Osteocyte (in vitro differentiated cells): ENCODE measurements at regions not wholly inside any gene's neighbourhood (a gene's known extent, or its start where the extent isn't known, plus 50 kb on each side); places are given as distances from the start of the nearest gene placed in this dataset.

ENCODE experiments used
- DNase-seq: peaks from one replicate; pipeline ENCODE4 v3.0.0; 2021; ENCODE audit warnings: mixed read lengths; ENCODE audit not compliant: unreplicated experiment; ENCODE audit errors: extremely low spot score
- H3K27ac Mint-ChIP-seq: one replicate; pipeline ENCODE4 v1.8.0; 2021; ENCODE audit warnings: mild to moderate bottlenecking, mixed read lengths; ENCODE audit not compliant: unreplicated experiment
- H3K27me3 Mint-ChIP-seq: one replicate; pipeline ENCODE4 v1.8.0; 2021; ENCODE audit warnings: mixed read lengths; ENCODE audit not compliant: unreplicated experiment
- H3K36me3 Mint-ChIP-seq: one replicate; pipeline ENCODE4 v1.8.0; 2021; ENCODE audit warnings: mixed read lengths; ENCODE audit not compliant: unreplicated experiment
- H3K4me1 Mint-ChIP-seq: one replicate; pipeline ENCODE4 v1.8.0; 2021; ENCODE audit warnings: mixed read lengths; ENCODE audit not compliant: unreplicated experiment
- H3K4me3 Mint-ChIP-seq: one replicate; pipeline ENCODE4 v1.8.0; 2021; ENCODE audit warnings: mild to moderate bottlenecking, moderate library complexity, mixed read lengths; ENCODE audit not compliant: unreplicated experiment
- H3K9me3 Mint-ChIP-seq: one replicate; pipeline ENCODE4 v1.8.0; 2021; ENCODE audit warnings: mixed read lengths; ENCODE audit not compliant: unreplicated experiment
- TF ChIP-seq, protein P1 (sequence below): fragments of 200-600 bp; sonication (generic); IDR thresholded peaks from 2 replicates; pipeline ENCODE4 v1.5.0; 2021; ENCODE audit warnings: antibody characterized with exemption, mild to moderate bottlenecking, moderate library complexity

DNA sequence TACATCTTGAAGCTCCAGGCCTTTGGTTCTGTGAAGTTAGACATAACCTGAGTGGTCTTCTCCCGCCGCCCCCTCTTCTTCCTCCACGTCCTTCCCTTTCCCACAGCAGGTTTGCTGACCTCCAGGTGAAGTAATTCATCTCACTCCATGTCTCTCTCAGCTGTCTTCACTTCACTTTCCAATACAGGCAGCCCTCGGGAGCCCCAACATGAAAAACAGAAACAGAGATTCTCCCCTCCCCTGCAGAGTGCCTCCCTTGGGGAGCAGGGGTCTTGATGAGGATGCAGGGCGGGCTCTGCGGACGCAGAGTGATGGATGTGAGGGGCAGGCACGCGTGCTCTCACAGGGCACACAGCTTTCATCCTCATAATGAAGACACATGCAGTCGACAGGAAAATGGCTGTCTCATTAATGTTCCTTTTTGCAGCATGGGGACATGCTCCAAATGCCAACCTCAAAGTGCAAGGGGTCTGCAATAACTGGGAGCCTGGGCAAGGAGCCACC is 95.6 kb downstream of the GPAM start:
- Mint-ChIP-seq H3K27me3 (no peaks in the 10 kb centered on the region), H3K27ac (no peak overlapping the region), H3K36me3 (no peaks in the 10 kb centered on the region), H3K4me1 (no peaks in the 10 kb centered on the region), H3K9me3 (no peaks in the 10 kb centered on the region), H3K4me3 (no peak overlapping the region)
- TF ChIP-seq, protein P1, sequence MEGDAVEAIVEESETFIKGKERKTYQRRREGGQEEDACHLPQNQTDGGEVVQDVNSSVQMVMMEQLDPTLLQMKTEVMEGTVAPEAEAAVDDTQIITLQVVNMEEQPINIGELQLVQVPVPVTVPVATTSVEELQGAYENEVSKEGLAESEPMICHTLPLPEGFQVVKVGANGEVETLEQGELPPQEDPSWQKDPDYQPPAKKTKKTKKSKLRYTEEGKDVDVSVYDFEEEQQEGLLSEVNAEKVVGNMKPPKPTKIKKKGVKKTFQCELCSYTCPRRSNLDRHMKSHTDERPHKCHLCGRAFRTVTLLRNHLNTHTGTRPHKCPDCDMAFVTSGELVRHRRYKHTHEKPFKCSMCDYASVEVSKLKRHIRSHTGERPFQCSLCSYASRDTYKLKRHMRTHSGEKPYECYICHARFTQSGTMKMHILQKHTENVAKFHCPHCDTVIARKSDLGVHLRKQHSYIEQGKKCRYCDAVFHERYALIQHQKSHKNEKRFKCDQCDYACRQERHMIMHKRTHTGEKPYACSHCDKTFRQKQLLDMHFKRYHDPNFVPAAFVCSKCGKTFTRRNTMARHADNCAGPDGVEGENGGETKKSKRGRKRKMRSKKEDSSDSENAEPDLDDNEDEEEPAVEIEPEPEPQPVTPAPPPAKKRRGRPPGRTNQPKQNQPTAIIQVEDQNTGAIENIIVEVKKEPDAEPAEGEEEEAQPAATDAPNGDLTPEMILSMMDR = no peak
- DNase-seq = no peak

DNA sequence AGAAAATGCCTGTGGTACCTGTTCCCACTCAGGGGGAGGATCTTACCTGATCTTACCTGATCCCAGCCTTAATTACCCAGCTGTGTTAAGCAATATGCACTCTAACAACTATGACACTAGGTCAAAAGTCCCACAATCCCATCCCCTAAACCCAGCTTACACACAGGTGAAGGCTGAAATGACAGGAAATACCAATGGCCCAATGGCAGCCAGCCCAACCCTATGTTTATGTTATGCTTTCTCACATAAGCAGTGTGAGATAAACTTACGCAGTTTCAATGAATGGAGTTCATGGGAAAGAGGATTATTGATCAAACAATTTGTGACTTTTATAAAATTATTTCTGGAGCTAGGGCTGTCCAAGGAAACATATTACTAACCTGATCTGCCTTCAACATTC is 91.9 kb downstream of the GPAM start:
- Mint-ChIP-seq H3K27me3 (no peaks in the 10 kb centered on the region), H3K4me3 (no peak overlapping the region), H3K27ac (no peak overlapping the region), H3K9me3 (no peaks in the 10 kb centered on the region), H3K36me3 (no peaks in the 10 kb centered on the region), H3K4me1 (no peaks in the 10 kb centered on the region)
- DNase-seq = no peak
- TF ChIP-seq, protein P1 = no peak

DNA sequence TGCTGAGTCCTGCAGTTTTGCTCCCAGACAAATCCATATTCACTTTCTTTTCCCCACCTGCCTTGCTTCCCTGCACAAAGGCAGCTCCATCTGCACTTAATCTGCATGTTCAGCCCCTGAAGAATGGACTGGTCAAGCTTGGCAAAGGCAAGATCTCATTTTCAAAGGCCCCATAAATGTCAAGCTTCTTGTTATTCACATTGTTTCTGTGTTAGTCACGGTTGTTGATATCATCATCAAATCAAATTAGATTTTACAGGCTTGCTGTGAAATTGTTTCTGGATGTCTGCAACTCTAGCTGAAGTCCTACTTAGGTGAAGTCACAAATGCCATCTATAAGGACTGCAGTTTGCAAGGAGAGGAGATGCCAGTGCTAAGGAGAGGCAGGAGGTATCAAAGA is 91.0 kb downstream of the GPAM start:
- Mint-ChIP-seq H3K27ac (no peak overlapping the region), H3K4me1 (no peaks in the 10 kb centered on the region), H3K9me3 (peaks cover 4% of the 10 kb centered on the region), H3K4me3 (no peak overlapping the region), H3K36me3 (no peaks in the 10 kb centered on the region), H3K27me3 (no peaks in the 10 kb centered on the region)
- no peak for DNase-seq
- TF ChIP-seq, protein P1 = no peak

DNA sequence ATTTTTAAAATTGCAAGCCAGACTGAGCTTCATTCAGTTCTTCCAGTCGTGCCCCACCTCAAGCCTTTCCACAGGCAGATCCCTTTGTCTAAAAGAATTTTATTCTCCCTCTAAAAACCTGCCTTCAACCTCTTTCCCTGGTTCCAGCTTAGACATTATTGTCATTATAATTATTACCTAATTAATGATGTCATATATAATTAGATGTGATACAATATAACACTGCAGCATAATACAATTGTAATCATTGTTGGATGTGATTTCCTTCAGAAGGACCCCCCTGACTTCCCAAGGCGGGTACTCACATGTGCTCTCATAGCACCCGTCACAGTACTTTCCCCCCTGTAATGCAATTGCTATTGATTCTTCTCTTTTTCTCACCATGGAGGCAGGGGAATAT is 88.6 kb downstream of the GPAM start:
- TF ChIP-seq, protein P1 = no peak
- Mint-ChIP-seq H3K36me3 (no peaks in the 10 kb centered on the region), H3K4me1 (no peaks in the 10 kb centered on the region), H3K4me3 (no peak overlapping the region), H3K27me3 (no peaks in the 10 kb centered on the region), H3K9me3 (peaks cover 4% of the 10 kb centered on the region), H3K27ac (no peak overlapping the region)
- no peak for DNase-seq

DNA sequence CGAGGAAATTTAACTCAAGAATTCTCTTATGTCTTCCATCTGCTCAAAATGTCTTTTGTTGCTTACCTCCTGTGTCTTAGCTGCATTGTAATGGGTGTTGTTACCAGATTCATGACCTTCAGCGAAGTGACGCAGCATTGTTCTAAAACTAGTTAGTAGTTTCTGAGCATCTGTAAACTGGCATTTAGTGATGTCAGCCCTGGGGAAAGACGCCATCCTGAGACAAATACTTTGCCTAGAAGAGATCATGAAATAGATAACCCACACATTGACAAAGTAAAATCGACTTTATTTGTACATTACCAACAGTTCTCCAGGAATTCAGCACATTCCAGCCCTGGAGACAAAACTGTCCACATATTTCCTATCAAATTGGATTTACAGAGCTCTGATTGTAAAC is 87.8 kb downstream of the GPAM start:
- Mint-ChIP-seq H3K4me1 (no peaks in the 10 kb centered on the region), H3K27ac (no peak overlapping the region), H3K27me3 (no peaks in the 10 kb centered on the region), H3K36me3 (no peaks in the 10 kb centered on the region), H3K9me3 (peaks cover 6% of the 10 kb centered on the region), H3K4me3 (no peak overlapping the region)
- DNase-seq = no peak
- TF ChIP-seq, protein P1 = no peak
